GM12892 (cell line): ENCODE measurements at regions not wholly inside any gene's neighbourhood (a gene's known extent, or its start where the extent isn't known, plus 50 kb on each side); places are given as distances from the start of the nearest gene placed in this dataset.

Experiments
- POLR2A ChIP-seq: IDR thresholded peaks from 2 replicates; pipeline ENCODE4 v1.6.1; 2011; ENCODE audit warnings: low read depth, low read length, control low read depth
- POLR2AphosphoS5 ChIP-seq: IDR thresholded peaks from 2 replicates; pipeline ENCODE4 v1.6.1; 2011; ENCODE audit warnings: low read depth, low read length, control low read depth

DNA sequence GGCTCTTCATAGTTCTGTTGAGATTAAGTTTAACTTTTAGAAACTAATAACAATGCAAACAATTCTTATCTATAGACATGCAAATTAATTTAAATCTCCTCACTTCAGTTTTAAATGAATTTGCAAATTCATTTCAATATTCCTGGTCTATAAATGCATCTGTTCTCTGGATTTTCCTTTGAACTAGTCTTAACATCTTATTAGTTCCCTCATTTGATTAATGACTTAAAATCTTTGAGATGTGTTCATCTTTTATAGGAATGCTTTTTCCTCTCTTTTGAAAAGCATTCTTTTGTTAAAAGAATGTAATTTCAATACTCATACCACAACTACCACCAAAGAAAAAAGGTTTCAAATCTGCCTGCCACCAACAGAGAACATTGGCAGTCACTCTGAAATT is 169.4 kb downstream of the RASEF start:
- TF ChIP-seq POLR2AphosphoS5 (no peak), POLR2A (no peak)
